ENCODE measurements at regions not wholly inside any gene's neighbourhood (a gene's known extent, or its start where the extent isn't known, plus 50 kb on each side); places are given as distances from the start of the nearest gene placed in this dataset.

- TF ChIP-seq EZH2 (IDR thresholded peaks at IDR 0.05; ENCODE audit: borderline replicate concordance, insufficient read depth, low read depth, low read length, poor library complexity, severe bottlenecking) (no peak), CTCF (IDR thresholded peaks at IDR 0.05) (no peak)
- peaks cover 11% of the 10 kb centered on the region for H3K27me3 Mint-ChIP-seq
- Histone ChIP-seq H3K4me1 (ENCODE audit: control insufficient read depth in 2 of 2, insufficient read depth in 2 of 2, low read length in 2 of 2) (no peaks in the 10 kb centered on the region), H3K79me2 (ENCODE audit: control insufficient read depth, insufficient read depth, low read length) (no peaks in the 10 kb centered on the region), H3K4me2 (replicated peaks; ENCODE audit: low read depth, low read length, poor library complexity, severe bottlenecking) (no peak overlapping the region), H2AFZ (ENCODE audit: insufficient read depth, low read depth, low read length, poor library complexity, severe bottlenecking) (no peak overlapping the region), H3K4me3 (ENCODE audit: control extremely low read depth in 1 of 5, extremely low read depth in 1 of 5, insufficient read depth in 1 of 5, low read depth in 2 of 5, low read length in 4 of 5) (no peak overlapping the region), H3K27ac (ENCODE audit: low read length in 2 of 2) (no peak overlapping the region), H4K20me1 (ENCODE audit: control insufficient read depth, insufficient read depth, low read length, poor library complexity, severe bottlenecking) (no peaks in the 10 kb centered on the region), H3K36me3 (replicated peaks in 1 of 2; ENCODE audit: control extremely low read depth in 1 of 2, control insufficient read depth in 1 of 2, extremely low read depth in 1 of 2, insufficient read depth in 2 of 2, low read length in 1 of 2) (no peaks in the 10 kb centered on the region), H3K9ac (ENCODE audit: low read length) (no peak overlapping the region), H3K27me3 (replicated peaks in 1 of 4; ENCODE audit: control extremely low read depth in 1 of 4, control insufficient read depth in 3 of 4, insufficient read depth in 4 of 4, low read length in 3 of 4) (no peaks in the 10 kb centered on the region), H3K9me3 (ENCODE audit: control extremely low read depth in 1 of 3, control insufficient read depth in 2 of 3, insufficient read depth in 1 of 3, low read length in 2 of 3) (peaks cover 0 to 11% (median 0%) of the 10 kb centered on the region in 3 donors)
- 45% methylated on average over 13 of the region's 16 CpGs for WGBS (ENCODE audit: insufficient coverage)
- H3K4me3 Mint-ChIP-seq: no peak overlapping the region
- no peaks in the 10 kb centered on the region for H3K4me1 Mint-ChIP-seq
- ChIA-PET CTCF (no interaction called here), POLR2A (no interaction called here)
- ATAC-seq (ENCODE audit: low read depth): no peak
- DNase-seq: no peak
- no peak overlapping the region for H3K27ac Mint-ChIP-seq
- intact Hi-C loops (cut with micrococcal nuclease): no loop called here
- no peaks in the 10 kb centered on the region for H3K9me3 Mint-ChIP-seq (ENCODE audit: insufficient read depth)
These were observed 207.0 kb upstream of the C14orf180 start for GRCh38 chr14:104372390-104373054.

GRCh38 chr14:104373055-104373854, 206.3 kb upstream of the C14orf180 start:
- Histone ChIP-seq H3K4me1 (ENCODE audit: control insufficient read depth in 2 of 2, insufficient read depth in 2 of 2, low read length in 2 of 2) (no peaks in the 10 kb centered on the region), H3K9me3 (ENCODE audit: control extremely low read depth in 1 of 3, control insufficient read depth in 2 of 3, insufficient read depth in 1 of 3, low read length in 2 of 3) (peaks cover 0 to 11% (median 0%) of the 10 kb centered on the region in 3 donors), H3K4me2 (replicated peaks; ENCODE audit: low read depth, low read length, poor library complexity, severe bottlenecking) (no peak overlapping the region), H4K20me1 (ENCODE audit: control insufficient read depth, insufficient read depth, low read length, poor library complexity, severe bottlenecking) (no peaks in the 10 kb centered on the region), H3K36me3 (replicated peaks in 1 of 2; ENCODE audit: control extremely low read depth in 1 of 2, control insufficient read depth in 1 of 2, extremely low read depth in 1 of 2, insufficient read depth in 2 of 2, low read length in 1 of 2) (no peaks in the 10 kb centered on the region), H3K79me2 (ENCODE audit: control insufficient read depth, insufficient read depth, low read length) (no peaks in the 10 kb centered on the region), H2AFZ (ENCODE audit: insufficient read depth, low read depth, low read length, poor library complexity, severe bottlenecking) (no peak overlapping the region), H3K4me3 (ENCODE audit: control extremely low read depth in 1 of 5, extremely low read depth in 1 of 5, insufficient read depth in 1 of 5, low read depth in 2 of 5, low read length in 4 of 5) (no peak overlapping the region), H3K27ac (ENCODE audit: low read length in 2 of 2) (no peak overlapping the region), H3K27me3 (replicated peaks in 1 of 4; ENCODE audit: control extremely low read depth in 1 of 4, control insufficient read depth in 3 of 4, insufficient read depth in 4 of 4, low read length in 3 of 4) (peaks cover 0 to 3% (median 0%) of the 10 kb centered on the region in 4 experiments), H3K9ac (ENCODE audit: low read length) (no peak overlapping the region)
- Mint-ChIP-seq H3K9me3 (ENCODE audit: insufficient read depth) (no peaks in the 10 kb centered on the region), H3K27ac (no peak overlapping the region), H3K27me3 (peaks cover 18% of the 10 kb centered on the region), H3K4me3 (no peak overlapping the region), H3K4me1 (no peaks in the 10 kb centered on the region)
- WGBS (ENCODE audit: insufficient coverage): 91% methylated on average over 19 of the region's 26 CpGs
- intact Hi-C loops (cut with micrococcal nuclease): no loop called here
- ChIA-PET POLR2A (no interaction called here), CTCF (no interaction called here)
- TF ChIP-seq EZH2 (IDR thresholded peaks at IDR 0.05; ENCODE audit: borderline replicate concordance, insufficient read depth, low read depth, low read length, poor library complexity, severe bottlenecking) (no peak), CTCF (IDR thresholded peaks at IDR 0.05) (no peak)
- no peak for DNase-seq
- ATAC-seq (ENCODE audit: low read depth): no peak
